A549 (cell line): ENCODE measurements at regions not wholly inside any gene's neighbourhood (a gene's known extent, or its start where the extent isn't known, plus 50 kb on each side); places are given as distances from the start of the nearest gene placed in this dataset.

Source experiments
- EP300 ChIP-seq, 2 experiments: fragments of >200 bp; sonication (Bioruptor Twin); formaldehyde crosslinking; IDR thresholded peaks; 2 replicates in 1 of 2; 3 replicates in 1 of 2; pipeline ENCODE4 v1.6.1; 2016 to 2017
- KDM1A ChIP-seq: fragments of 200-600 bp; sonication (generic); IDR thresholded peaks from 2 replicates; pipeline ENCODE4 v1.6.1; 2016; ENCODE audit warnings: low read depth, mild to moderate bottlenecking
- MYC ChIP-seq: IDR thresholded peaks from 2 replicates; pipeline ENCODE4 v1.6.1; 2012; ENCODE audit warnings: mild to moderate bottlenecking, inconsistent platforms, low read length, improper control_type of control experiment, borderline replicate concordance
- POLR2A ChIP-seq: IDR thresholded peaks from 2 replicates; pipeline ENCODE4 v1.6.1; 2012; ENCODE audit warnings: mild to moderate bottlenecking, low read length
- POLR2AphosphoS2 ChIP-seq: conservative IDR thresholded peaks from 2 replicates; pipeline ENCODE4 v1.6.1; 2012; ENCODE audit warnings: low read length, improper control_type of control experiment, inconsistent platforms
- SREBF2 ChIP-seq: fragments of 450-650 bp; IDR thresholded peaks from 2 replicates; pipeline ENCODE4 v1.6.1; 2014; ENCODE audit warnings: mild to moderate bottlenecking, moderate library complexity
- ZNF302 ChIP-seq: fragments of 250-450 bp; sonication (Bioruptor Pico); IDR thresholded peaks from 2 replicates; pipeline ENCODE4 v1.9.0; 2021; ENCODE audit warnings: inconsistent platforms, mild to moderate bottlenecking, moderate library complexity
- TF ChIP-seq, protein P1 (sequence below): fragments of >200 bp; sonication (Bioruptor Twin); formaldehyde crosslinking; IDR thresholded peaks from 3 replicates; pipeline ENCODE4 v1.5.1; 2016
- TF ChIP-seq, protein P2 (sequence below): fragments of 150-350 bp; IDR thresholded peaks from 2 replicates; pipeline ENCODE4 v1.6.1; 2014; ENCODE audit warnings: low read depth, mild to moderate bottlenecking, low read length
- TF ChIP-seq, protein P3 (sequence below): IDR thresholded peaks from 2 replicates; pipeline ENCODE4 v1.6.1; 2012
- TF ChIP-seq, protein P4 (sequence below): fragments of >200 bp; sonication (Bioruptor Twin); formaldehyde crosslinking; IDR thresholded peaks from 2 replicates; pipeline ENCODE4 v1.6.1; 2016
- TF ChIP-seq, protein P5 (sequence below): IDR thresholded peaks from 2 replicates; pipeline ENCODE4 v1.6.1; 2012; ENCODE audit warnings: low read depth, borderline replicate concordance
- TF ChIP-seq, protein P6 (sequence below): fragments of 450-650 bp; IDR thresholded peaks from 2 replicates; pipeline ENCODE4 v1.6.1; 2014; ENCODE audit warnings: antibody characterized with exemption

DNA sequence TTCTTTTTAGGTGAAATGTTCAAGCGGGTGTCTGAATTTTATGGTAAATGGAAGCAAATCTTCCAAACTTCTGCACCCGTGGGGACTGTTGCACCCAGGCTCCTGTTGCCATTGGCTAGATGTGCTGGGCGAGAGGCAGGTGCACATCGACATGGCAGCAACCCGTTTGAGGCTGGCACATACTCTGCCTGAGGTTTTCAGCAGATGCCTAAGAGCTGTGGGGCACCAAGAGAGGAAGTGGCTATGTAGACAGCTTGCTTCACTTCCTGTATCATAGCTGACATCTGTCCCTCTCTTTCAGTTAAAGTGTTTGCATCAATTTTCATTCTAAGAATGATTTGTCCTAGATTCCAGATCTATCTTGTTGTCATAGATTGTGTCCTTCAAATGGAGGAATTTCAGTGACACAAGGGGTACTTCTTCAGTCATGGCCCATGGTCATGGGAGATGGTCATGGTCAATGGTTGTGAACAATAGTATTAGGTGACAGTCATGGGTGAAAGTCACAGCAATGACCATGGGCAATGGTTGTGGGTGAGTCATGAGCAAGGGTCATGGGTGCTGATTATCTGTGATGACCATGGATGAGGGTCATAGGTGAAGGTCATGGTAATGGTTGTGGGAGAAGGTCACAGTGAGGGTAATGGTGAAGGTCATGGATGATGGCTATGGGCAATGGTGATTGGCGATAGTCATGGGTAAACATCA is 115.1 kb upstream of the IRX4 start:
- TF ChIP-seq, protein P1, sequence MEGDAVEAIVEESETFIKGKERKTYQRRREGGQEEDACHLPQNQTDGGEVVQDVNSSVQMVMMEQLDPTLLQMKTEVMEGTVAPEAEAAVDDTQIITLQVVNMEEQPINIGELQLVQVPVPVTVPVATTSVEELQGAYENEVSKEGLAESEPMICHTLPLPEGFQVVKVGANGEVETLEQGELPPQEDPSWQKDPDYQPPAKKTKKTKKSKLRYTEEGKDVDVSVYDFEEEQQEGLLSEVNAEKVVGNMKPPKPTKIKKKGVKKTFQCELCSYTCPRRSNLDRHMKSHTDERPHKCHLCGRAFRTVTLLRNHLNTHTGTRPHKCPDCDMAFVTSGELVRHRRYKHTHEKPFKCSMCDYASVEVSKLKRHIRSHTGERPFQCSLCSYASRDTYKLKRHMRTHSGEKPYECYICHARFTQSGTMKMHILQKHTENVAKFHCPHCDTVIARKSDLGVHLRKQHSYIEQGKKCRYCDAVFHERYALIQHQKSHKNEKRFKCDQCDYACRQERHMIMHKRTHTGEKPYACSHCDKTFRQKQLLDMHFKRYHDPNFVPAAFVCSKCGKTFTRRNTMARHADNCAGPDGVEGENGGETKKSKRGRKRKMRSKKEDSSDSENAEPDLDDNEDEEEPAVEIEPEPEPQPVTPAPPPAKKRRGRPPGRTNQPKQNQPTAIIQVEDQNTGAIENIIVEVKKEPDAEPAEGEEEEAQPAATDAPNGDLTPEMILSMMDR: no peak
- TF ChIP-seq, protein P2, sequence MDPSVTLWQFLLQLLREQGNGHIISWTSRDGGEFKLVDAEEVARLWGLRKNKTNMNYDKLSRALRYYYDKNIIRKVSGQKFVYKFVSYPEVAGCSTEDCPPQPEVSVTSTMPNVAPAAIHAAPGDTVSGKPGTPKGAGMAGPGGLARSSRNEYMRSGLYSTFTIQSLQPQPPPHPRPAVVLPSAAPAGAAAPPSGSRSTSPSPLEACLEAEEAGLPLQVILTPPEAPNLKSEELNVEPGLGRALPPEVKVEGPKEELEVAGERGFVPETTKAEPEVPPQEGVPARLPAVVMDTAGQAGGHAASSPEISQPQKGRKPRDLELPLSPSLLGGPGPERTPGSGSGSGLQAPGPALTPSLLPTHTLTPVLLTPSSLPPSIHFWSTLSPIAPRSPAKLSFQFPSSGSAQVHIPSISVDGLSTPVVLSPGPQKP: no peak
- no peak for TF ChIP-seq POLR2AphosphoS2
- TF ChIP-seq KDM1A: no peak
- TF ChIP-seq SREBF2: no peak
- no peak for TF ChIP-seq MYC
- no peak for TF ChIP-seq EP300 (IDR thresholded peaks at IDR 0.05)
- TF ChIP-seq, protein P3, sequence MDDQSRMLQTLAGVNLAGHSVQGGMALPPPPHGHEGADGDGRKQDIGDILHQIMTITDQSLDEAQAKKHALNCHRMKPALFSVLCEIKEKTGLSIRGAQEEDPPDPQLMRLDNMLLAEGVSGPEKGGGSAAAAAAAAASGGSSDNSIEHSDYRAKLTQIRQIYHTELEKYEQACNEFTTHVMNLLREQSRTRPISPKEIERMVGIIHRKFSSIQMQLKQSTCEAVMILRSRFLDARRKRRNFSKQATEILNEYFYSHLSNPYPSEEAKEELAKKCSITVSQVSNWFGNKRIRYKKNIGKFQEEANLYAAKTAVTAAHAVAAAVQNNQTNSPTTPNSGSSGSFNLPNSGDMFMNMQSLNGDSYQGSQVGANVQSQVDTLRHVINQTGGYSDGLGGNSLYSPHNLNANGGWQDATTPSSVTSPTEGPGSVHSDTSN: no peak
- TF ChIP-seq, protein P4, sequence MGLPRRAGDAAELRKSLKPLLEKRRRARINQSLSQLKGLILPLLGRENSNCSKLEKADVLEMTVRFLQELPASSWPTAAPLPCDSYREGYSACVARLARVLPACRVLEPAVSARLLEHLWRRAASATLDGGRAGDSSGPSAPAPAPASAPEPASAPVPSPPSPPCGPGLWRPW: no peak
- TF ChIP-seq ZNF302 (CRISPR knock-in tag): no peak
- TF ChIP-seq, protein P5, sequence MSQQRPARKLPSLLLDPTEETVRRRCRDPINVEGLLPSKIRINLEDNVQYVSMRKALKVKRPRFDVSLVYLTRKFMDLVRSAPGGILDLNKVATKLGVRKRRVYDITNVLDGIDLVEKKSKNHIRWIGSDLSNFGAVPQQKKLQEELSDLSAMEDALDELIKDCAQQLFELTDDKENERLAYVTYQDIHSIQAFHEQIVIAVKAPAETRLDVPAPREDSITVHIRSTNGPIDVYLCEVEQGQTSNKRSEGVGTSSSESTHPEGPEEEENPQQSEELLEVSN: no peak
- TF ChIP-seq, protein P6, sequence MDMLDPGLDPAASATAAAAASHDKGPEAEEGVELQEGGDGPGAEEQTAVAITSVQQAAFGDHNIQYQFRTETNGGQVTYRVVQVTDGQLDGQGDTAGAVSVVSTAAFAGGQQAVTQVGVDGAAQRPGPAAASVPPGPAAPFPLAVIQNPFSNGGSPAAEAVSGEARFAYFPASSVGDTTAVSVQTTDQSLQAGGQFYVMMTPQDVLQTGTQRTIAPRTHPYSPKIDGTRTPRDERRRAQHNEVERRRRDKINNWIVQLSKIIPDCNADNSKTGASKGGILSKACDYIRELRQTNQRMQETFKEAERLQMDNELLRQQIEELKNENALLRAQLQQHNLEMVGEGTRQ: no peak
- TF ChIP-seq POLR2A: no peak
